Activated T-cell treated with anti-CD3 and anti-CD28 coated beads, Interleukin-2, amount 50 U/mL, for 4 hours (primary cell): ENCODE measurements at regions not wholly inside any gene's neighbourhood (a gene's known extent, or its start where the extent isn't known, plus 50 kb on each side); places are given as distances from the start of the nearest gene placed in this dataset.

Source experiments
- ATAC-seq, 2 donors: fragments of 200-7000 bp; cut with Tn5 transposase; one replicate each; pipeline ENCODE4 v1.10.0; 2021
- DNase-seq: peaks from one replicate; pipeline ENCODE4 v3.0.0-alpha.2; 2020
- H3K27me3 Mint-ChIP-seq: one replicate; pipeline ENCODE4 v1.8.0; 2021; ENCODE audit warnings: low read depth, mixed read lengths
- H3K36me3 Mint-ChIP-seq: one replicate; pipeline ENCODE4 v1.8.0; 2022; ENCODE audit warnings: mixed read lengths; ENCODE audit not compliant: insufficient read depth
- H3K4me1 Mint-ChIP-seq: one replicate; pipeline ENCODE4 v1.8.0; 2021; ENCODE audit warnings: low read depth, mixed read lengths
- H3K4me3 Mint-ChIP-seq: one replicate; pipeline ENCODE4 v1.8.0; 2021; ENCODE audit warnings: mild to moderate bottlenecking, moderate library complexity, mixed read lengths
- H3K9me3 Mint-ChIP-seq: one replicate; pipeline ENCODE4 v1.8.0; 2021; ENCODE audit warnings: mixed read lengths

- ATAC-seq (no peak), DNase-seq (no peak)
- H3K9me3 Mint-ChIP-seq = no peaks in the 10 kb centered on the region
- no peak overlapping the region for H3K4me3 Mint-ChIP-seq
- no peaks in the 10 kb centered on the region for H3K4me1 Mint-ChIP-seq
- H3K36me3 Mint-ChIP-seq = no peaks in the 10 kb centered on the region
- H3K27me3 Mint-ChIP-seq = no peaks in the 10 kb centered on the region
Measured at GRCh38 chrX:6778544-6779503, 243.9 kb upstream of the VCX3A start.

- Mint-ChIP-seq H3K9me3 (no peaks in the 10 kb centered on the region), H3K4me3 (no peak overlapping the region)
Measured at GRCh38 chrX:6777238-6778002, 242.5 kb upstream of the VCX3A start.

DNA sequence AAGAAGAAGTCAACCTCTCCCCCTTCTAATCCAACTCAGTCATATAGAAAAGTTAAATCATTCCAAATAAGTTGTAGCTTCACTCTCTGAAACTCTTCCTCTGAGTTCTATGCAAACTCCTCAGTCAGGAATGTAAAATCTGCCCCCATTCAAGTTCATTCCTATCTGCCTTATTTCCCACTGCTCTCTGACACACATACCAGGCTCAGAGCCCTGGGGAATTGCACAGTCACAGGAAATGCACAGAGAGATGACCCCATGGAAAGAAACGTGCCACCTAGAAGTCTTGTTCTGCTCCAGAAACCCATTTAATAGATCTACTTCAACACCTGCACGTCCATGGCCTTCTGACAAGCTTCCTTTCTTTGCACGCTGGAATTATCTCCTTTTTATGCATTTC, 236.0 kb upstream of the VCX3A start:
- H3K27me3 Mint-ChIP-seq = no peaks in the 10 kb centered on the region
- no peak for DNase-seq

More at GRCh38 chrX:6777238-6778002, 242.5 kb upstream of the VCX3A start:
- Mint-ChIP-seq H3K36me3 (no peaks in the 10 kb centered on the region), H3K27me3 (no peaks in the 10 kb centered on the region), H3K4me1 (no peaks in the 10 kb centered on the region)
- ATAC-seq (no peak), DNase-seq (no peak)

DNA sequence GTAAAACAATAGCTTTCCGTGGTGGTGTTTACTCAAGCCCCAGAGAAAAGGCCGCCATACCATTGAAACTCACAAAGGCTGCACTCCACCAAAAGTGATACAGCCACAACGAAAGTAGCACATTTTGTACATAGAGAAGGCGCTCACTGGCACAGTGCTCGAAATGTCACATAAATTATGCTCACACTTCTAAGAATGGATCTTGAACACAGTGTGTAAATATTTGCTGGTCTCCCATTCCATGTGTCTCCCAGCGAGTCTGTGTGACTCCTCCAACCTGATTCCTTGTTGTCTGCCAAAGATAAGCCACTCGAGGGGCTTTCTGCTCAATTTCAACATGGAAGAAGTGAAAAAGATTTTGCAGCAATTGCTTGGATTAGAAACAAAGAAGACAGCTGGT, 234.0 kb upstream of the VCX3A start:
- no peaks in the 10 kb centered on the region for H3K27me3 Mint-ChIP-seq
- ATAC-seq (no peak), DNase-seq (no peak)
- no peak overlapping the region for H3K4me3 Mint-ChIP-seq
- no peaks in the 10 kb centered on the region for H3K4me1 Mint-ChIP-seq
- no peaks in the 10 kb centered on the region for H3K36me3 Mint-ChIP-seq
- no peaks in the 10 kb centered on the region for H3K9me3 Mint-ChIP-seq

More for the DNA sequence above, 236.0 kb upstream of the VCX3A start:
- Mint-ChIP-seq H3K4me3 (no peak overlapping the region), H3K36me3 (no peaks in the 10 kb centered on the region), H3K9me3 (no peaks in the 10 kb centered on the region), H3K4me1 (no peaks in the 10 kb centered on the region)
- ATAC-seq = no peak

DNA sequence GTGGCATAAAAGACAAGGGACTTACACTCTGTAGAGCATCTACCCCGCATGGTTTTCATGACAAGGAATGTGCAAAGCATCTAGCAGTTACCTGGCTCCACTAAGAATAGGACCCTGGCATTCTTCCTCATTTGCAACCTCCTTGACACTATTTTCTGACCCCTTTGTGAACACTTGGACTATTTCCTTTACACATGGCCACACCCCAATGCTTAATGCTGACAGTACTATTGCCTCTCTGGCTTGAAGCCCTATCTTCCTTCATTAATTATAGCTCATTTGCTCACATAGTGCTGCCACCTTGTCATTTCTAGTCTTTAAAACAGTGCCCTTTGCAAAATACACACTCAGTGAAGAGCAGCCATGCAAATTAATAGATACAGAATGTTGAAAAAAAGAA, 226.3 kb upstream of the VCX3A start:
- Mint-ChIP-seq H3K36me3 (no peaks in the 10 kb centered on the region), H3K4me3 (no peak overlapping the region), H3K4me1 (no peaks in the 10 kb centered on the region), H3K9me3 (no peaks in the 10 kb centered on the region), H3K27me3 (no peaks in the 10 kb centered on the region)
- no peak for ATAC-seq
- DNase-seq = no peak

DNA sequence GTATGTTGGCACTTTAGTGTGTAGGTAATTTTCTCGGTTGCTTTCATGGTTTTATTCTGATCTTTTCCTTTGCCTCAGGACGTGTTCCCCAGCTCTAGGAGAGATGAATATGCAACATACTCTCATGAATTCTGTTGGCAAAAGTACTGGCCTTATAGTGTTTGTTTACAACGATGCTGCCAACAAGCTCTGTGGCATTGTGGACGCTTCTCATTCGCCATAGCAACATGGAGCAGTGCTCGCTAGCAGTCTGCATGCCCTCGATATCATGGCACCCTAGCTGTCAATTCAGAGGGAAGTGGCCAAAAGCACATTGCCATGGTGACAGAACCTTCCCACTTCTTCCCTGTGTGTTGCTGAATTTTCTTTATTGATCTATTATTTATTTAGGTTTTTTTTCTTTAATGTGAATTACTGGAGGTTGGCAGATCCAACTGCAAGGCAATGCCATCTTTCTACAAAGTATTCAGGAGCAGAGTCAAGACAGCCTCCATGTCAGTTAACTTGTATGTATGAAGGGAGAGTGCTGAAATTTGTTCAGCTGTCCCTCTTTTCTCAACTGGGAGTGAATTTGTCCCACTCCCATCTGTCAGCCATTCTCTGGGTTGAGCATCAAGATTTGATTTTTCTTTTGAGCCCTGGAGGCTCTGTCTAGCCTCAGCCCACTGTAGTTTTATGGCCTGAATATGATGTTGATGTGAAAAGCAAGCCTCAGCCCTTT, 224.9 kb upstream of the VCX3A start:
- no peak for ATAC-seq
- no peaks in the 10 kb centered on the region for H3K36me3 Mint-ChIP-seq
- no peak overlapping the region for H3K4me3 Mint-ChIP-seq
- no peaks in the 10 kb centered on the region for H3K4me1 Mint-ChIP-seq
- H3K27me3 Mint-ChIP-seq = no peaks in the 10 kb centered on the region
- H3K9me3 Mint-ChIP-seq = peaks cover 5% of the 10 kb centered on the region
- DNase-seq = no peak

DNA sequence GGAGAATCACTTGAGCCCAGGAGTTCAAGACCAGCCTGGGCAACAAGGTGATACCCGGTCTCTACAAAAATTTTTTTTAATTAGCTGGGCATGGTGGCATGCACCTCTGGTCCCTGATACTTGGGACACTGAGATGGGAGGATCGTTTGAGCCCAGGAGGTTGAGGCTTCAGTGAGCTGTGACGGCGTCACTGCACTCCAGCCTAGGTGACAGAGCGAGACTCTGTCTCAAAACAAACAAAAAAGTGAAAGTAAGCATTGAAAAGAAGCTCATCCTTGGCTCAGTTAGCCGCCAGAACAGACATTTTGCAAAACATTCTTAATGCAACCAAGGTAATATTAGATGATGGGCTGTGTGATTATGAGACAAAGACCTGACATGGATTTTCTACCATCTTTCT, 223.3 kb upstream of the VCX3A start:
- no peak for DNase-seq
- ATAC-seq = no peak
- peaks cover 5% of the 10 kb centered on the region for H3K9me3 Mint-ChIP-seq
- H3K36me3 Mint-ChIP-seq = no peaks in the 10 kb centered on the region
- H3K4me1 Mint-ChIP-seq = no peaks in the 10 kb centered on the region
- H3K4me3 Mint-ChIP-seq = no peak overlapping the region
- H3K27me3 Mint-ChIP-seq = no peaks in the 10 kb centered on the region

- H3K27me3 Mint-ChIP-seq = no peaks in the 10 kb centered on the region
- no peak overlapping the region for H3K4me3 Mint-ChIP-seq
- peaks cover 5% of the 10 kb centered on the region for H3K9me3 Mint-ChIP-seq
- H3K4me1 Mint-ChIP-seq = no peaks in the 10 kb centered on the region
- H3K36me3 Mint-ChIP-seq = no peaks in the 10 kb centered on the region
- ATAC-seq = no peak
- DNase-seq = no peak
Measured at GRCh38 chrX:6757631-6758030, 222.7 kb upstream of the VCX3A start.

DNA sequence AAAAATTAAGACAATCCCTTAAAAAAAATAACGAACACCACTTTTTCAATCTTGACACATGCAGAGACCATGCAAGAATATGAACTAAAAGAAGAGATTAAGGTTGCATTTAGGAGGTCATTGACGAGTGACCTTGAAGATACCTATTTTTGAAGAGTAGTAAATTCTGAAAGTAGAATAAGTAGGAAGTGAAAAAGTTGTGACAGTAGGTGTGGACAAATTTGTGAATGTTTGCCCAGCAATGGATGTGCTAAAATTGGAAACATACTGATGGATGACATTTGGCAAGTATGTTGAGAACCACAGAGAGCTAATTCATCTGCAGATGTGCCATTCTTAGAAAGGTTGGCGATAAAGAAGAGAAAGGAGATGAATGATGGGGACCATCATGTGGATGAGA, 213.7 kb upstream of the VCX3A start:
- ATAC-seq = no peak
- H3K4me3 Mint-ChIP-seq = no peak overlapping the region
- no peaks in the 10 kb centered on the region for H3K4me1 Mint-ChIP-seq
- no peaks in the 10 kb centered on the region for H3K9me3 Mint-ChIP-seq
- no peaks in the 10 kb centered on the region for H3K27me3 Mint-ChIP-seq
- no peaks in the 10 kb centered on the region for H3K36me3 Mint-ChIP-seq
- DNase-seq = no peak

- Mint-ChIP-seq H3K4me1 (no peaks in the 10 kb centered on the region), H3K27me3 (no peaks in the 10 kb centered on the region), H3K9me3 (no peaks in the 10 kb centered on the region), H3K4me3 (no peak overlapping the region), H3K36me3 (no peaks in the 10 kb centered on the region)
- peak in 1 of 2 donors; percentile 54 for ATAC-seq
- no peak for DNase-seq
Measured at GRCh38 chrX:6738518-6739470, 203.9 kb upstream of the VCX3A start.

GRCh38 chrX:6734844-6735634, 200.1 kb upstream of the VCX3A start:
- H3K4me1 Mint-ChIP-seq = no peaks in the 10 kb centered on the region
- H3K36me3 Mint-ChIP-seq = no peaks in the 10 kb centered on the region
- DNase-seq (no peak), ATAC-seq (no peak)
- no peaks in the 10 kb centered on the region for H3K27me3 Mint-ChIP-seq
- H3K9me3 Mint-ChIP-seq = no peaks in the 10 kb centered on the region
- H3K4me3 Mint-ChIP-seq = no peak overlapping the region

DNA sequence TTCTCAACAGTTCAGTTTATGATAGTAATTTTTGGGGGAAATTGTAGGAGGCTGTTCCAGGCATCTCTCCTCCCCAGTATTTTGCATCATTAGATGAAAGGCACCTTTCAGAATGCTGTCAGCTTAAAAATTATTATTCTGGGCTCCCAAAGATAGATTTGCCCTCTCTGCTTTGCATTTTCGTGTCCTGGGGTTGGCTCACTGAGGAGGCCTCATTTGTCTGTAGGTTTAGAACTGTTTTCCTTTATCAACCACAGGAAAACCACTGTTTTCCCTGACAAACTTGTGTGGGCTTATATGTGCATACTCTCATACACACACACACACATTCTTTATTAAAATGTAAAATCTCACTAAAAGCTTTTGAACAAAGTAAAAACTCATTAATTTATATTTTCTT, 197.2 kb upstream of the VCX3A start:
- H3K9me3 Mint-ChIP-seq = no peaks in the 10 kb centered on the region
- no peak for ATAC-seq
- DNase-seq = no peak
- H3K4me1 Mint-ChIP-seq = no peaks in the 10 kb centered on the region
- no peak overlapping the region for H3K4me3 Mint-ChIP-seq
- H3K36me3 Mint-ChIP-seq = no peaks in the 10 kb centered on the region
- H3K27me3 Mint-ChIP-seq = no peaks in the 10 kb centered on the region

DNA sequence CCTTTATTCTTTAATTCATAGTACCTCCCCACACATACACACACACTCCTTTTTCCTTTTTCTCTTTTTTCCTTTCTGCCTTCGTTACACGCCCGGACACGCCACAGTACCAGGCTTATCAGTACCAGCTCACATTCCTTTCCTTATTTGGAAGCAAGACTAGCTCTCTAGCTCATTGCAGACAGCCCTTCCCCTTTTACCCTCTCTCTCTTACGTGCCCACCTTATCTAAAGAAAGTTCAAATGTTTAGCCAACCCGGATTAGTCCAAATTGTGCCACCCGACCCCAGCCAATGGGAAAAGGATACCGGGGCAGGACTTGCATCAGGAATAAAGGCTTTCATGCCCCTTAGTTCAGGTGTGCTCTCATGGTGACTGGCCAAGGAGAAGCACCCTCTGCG, 194.7 kb upstream of the VCX3A start:
- ATAC-seq (no peak), DNase-seq (no peak)
- Mint-ChIP-seq H3K4me3 (no peak overlapping the region), H3K36me3 (no peaks in the 10 kb centered on the region), H3K27me3 (no peaks in the 10 kb centered on the region), H3K9me3 (no peaks in the 10 kb centered on the region), H3K4me1 (no peaks in the 10 kb centered on the region)
